HG03432 (cell line): ENCODE measurements at regions not wholly inside any gene's neighbourhood (a gene's known extent, or its start where the extent isn't known, plus 50 kb on each side); places are given as distances from the start of the nearest gene placed in this dataset.
A peak's percentile ranks its signal among the peaks of the same experiment; 100 is the strongest.
"Not testable (repeated sequence)": the region's sequence is repeated elsewhere in the genome, so short reads cannot be mapped to it uniquely, and the experiment has no call there.

Source experiments
- ATAC-seq: cut with Tn5 transposase; IDR thresholded peaks from one replicate; pipeline ENCODE4 v1.9.1; 2021; ENCODE audit warnings: mild to moderate bottlenecking, moderate library complexity; ENCODE audit not compliant: unreplicated experiment

DNA sequence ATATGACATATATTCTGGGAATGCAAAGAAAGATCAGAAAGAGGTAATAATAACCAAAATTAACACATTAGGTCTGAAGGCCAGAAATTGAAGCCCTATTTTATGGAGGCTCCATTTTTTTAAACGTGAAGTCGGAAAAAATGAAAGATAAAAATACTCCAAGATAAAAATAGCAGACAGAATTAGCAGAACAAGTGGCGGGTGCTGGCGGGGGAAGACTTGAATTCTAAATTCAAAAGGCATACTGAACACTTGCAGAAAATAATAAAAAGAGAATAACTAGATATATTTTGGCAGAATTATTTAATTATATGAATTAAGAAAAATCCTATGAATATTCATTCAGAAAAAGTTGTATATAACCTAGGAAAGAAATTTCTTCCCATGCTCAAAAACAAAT lies 543.7 kb upstream of the ACO1 start:
- no peak for ATAC-seq

DNA sequence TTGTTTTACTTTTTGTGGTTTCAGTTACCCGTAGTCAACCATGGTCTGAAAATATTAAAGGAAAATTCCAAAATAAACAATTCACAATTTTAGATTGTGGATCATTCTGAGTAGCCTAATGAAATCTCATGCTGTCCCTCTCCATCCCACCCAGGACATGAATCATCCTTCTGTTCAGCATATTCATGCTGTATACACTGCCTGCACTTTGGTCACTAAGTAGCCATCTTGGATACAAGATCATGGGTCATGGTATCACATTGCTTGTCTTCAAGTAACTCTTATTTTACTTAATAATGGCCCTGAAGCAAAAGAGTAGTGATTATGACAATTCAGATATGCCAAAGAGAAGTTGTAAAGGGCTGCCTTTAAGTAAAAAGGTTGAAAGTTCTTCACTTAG lies 536.5 kb upstream of the ACO1 start:
- ATAC-seq, result no peak

GRCh38 chr9:31848505-31849285 lies 535.7 kb upstream of the ACO1 start:
- ATAC-seq, result no peak

DNA sequence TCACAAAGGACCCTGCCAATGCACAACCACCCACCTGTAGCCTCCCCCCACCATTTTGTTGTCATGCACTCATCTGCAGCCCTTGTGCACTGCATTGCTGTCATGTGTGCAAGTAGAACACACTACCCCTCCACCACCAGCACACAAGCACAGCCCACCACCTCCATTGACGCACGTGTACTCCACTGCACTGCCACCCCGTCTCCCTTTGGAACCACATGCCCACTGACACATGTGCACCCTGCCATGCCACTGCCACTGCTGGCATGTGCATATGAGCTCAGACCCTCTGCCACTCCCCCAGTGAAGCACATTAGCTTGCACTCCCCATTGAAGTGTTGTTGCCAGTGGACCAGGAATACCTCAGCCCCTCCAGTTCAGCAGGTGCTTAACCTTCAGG lies 530.3 kb upstream of the ACO1 start:
- ATAC-seq, result no peak

GRCh38 chr9:31868830-31869229 lies 515.6 kb upstream of the ACO1 start:
- no peak for ATAC-seq

DNA sequence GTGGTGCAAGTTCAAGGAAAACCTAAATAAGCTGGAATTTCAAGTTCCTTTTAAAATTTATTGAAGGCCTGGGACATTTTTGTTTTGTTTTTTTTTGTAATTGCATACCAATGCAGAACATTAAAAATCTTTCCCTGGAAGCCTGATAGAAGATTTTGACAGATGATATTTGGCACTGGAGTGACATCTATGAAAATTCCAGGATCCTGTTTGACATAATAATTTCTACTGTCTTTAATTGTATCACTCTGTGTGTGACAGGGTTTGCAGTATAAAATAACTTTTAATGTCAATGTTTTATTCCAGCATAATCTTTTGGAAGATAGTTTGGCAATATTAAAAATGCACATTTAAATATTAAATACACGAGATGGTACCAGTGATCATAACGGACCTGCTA lies 514.2 kb upstream of the ACO1 start:
- no peak for ATAC-seq

DNA sequence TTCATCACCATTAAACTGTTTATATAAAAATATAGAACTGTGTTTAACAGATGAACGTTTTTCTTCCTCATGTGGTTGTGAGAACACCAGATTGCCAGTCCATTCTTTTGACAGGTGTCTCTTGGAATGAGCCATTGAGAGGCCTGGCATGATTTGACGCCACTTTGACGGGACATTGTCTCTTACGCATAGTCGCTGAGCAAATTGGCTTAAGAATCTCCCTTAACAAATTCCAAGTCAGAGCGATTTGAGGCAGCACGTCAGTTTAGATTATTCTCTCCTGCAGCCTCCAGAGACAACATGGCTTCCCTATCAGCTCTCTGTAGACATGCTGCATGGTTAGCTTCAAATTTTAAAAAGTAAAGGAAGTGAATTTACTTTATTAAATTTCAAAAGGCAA lies 510.7 kb upstream of the ACO1 start:
- ATAC-seq, result no peak

DNA sequence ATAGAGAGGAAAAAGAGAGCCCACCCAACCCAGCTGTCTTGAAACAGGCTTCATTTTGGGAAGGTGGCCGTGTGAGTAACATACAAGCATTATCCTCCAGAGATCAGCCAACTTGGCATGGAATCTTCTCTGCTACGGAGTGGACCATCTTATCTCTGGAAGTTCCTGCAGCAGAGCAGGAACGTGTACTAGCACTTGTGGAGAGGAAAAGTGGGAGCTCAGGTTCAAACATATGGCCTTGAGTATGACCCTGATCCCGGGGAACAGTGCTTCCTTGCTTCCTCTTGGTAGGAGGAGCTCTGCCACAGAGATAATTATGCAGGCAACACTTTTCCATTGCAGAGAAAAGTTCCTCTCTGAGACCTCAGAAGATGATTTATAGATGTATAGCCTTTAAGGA lies 490.4 kb upstream of the ACO1 start:
- no peak for ATAC-seq

GRCh38 chr9:31908158-31908890 lies 476.1 kb upstream of the ACO1 start:
- ATAC-seq, result peak; percentile 94

GRCh38 chr9:31908891-31909480 lies 475.5 kb upstream of the ACO1 start:
- peak; percentile 46 for ATAC-seq

DNA sequence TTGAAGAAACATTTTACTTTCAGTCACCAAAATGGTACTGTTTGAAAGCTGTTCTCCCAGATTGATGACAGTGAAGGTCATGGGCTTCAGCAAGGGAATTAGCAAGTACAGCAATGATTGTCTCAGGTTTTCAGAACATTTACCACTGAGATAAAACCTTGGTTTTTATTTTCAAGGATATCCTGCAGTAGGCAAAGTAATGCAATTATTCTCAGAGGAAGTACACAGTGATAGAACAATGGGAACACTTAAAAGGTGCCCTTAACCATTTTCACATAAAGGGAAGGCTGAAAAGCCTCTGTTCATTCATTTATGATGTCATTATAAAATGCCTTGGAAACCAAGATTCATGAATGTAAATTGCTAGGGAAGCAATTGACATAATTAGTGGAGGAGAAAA lies 471.8 kb upstream of the ACO1 start:
- no peak for ATAC-seq

DNA sequence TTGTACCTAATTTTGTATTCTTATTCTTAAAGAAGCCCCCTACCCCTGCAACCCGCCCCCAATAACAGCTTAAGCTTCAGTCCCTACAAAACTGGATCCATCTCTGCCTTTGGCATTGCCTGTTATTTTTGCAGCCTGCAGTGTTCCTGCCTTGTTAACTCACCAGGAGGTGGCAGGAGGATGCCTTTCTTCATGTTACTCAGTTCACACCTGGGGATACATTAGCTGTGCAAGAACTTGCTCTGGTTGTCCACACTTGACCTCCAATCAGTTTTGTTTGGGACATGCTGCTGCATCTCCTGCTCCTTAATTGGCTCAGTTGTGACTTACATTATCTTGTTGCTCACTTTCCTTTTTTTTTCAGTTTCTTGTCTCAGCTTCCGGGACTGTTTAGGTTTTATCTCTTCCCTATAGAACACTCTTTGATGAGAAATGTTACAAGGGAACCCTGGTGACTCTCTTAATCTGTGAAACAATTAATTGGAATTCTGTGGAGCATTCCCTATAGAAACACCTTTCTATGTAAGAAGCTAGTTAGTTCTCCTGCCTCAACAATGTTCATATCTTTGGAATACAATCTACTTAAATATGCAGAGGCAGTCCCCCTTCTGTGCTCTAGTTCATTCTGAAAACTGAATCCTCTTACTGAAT lies 467.7 kb upstream of the ACO1 start:
- no peak for ATAC-seq

DNA sequence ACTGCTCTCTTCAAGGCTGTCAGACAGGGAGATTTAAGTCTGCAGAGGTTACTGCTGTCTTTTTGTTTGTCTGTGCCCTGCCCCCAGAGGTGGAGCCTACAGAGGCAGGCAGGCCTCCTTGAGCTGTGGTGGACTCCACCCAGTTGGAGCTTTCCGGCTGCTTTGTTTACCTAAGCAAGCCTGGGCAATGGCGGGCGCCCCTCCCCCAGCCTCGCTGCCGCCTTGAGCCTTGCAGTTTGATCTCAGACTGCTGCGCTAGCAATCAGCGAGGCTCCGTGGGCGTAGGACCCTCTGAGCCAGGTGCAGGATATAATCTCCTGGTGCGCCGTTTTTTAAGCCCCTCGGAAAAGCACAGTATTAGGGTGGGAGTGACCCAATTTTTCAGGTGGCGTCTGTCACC lies 446.7 kb upstream of the ACO1 start:
- ATAC-seq, result not testable (repeated sequence)

GRCh38 chr9:31950756-31951155 lies 433.7 kb upstream of the ACO1 start:
- no peak for ATAC-seq

DNA sequence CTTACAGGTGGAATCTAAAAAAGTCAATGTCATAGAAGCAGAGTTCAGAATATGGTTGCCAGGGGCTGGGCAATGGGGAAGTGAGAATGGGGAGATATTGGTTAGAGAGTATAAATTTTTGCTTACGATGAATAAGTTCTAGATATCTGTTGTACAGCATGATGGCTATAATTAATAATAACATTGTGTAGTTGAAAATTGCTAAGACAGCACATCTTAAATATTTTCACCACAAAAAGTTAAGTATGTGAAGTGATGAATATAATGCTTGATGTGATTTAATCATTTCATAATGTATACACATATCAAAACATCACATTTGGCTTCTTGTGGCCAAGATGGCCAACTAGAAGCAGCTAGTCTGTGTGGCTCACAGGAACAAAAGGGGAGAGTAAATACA lies 425.9 kb upstream of the ACO1 start:
- no peak for ATAC-seq

DNA sequence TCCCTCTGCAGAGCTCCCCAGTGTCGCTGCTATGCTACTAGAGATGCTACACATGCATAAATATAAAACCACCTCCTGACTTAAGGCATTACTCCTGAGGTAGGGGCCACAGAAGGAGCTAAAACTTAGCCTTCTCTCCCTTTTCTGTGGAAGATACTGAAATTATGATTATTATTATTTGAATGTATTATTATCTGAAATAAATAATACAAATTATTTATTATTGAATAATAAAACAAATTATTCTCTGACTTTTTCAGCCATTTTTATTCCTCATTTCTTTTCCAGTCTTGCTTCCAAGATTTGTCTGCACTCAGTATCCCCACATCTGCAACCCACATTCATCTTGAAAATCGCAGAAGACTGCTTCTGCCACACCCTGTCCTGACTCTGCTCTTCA lies 414.9 kb upstream of the ACO1 start:
- ATAC-seq, result no peak

DNA sequence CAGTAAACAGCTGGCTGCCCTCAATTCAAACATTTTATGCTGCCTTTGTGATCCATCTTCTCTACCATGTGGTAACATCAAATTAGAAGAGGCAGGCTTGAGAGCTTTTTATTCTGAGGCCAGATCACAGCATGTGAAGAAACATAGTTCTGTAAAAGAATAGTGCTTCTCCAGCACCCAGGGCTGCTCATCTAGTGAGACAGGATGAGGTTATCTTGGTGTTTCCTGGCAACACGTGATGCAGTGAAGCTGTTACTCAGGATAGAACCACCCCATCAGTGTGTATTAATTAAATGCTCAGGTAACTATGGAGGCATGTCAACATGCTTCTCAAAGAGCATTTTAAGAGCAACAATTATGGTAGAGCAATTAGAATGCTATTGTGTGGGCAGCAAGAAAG lies 400.5 kb upstream of the ACO1 start:
- ATAC-seq, result no peak

GRCh38 chr9:31996331-31996730 lies 388.1 kb upstream of the ACO1 start:
- no peak for ATAC-seq

DNA sequence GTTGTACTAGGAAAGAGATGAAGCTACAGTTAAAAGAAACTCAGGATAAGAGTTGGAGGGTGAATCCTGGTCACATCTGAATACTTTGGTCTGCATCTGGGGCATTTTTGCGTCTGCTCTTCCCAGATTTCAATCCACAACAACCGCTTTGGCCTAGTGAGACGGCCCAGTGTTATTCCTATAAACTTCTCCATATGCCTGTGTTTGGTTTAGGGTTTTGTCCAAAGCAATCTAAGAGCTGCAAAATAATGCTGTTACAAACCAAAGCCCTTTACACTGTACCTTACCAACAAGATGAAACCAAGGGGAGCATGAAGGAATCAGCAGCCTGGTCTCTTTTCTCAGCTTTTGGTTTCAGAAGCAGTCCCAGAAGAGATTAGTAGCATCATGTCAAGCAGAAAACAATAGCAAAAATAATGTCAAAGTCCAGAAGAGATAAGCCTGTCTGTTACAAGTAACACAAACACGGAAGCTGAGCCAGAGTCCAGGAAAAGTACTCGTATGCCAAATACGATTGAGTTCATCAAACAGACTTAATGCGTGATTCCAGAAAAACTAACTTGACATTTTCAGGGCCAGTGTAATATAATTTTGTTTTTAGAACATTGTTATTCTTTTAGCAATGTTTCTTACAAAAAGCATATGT lies 379.9 kb upstream of the ACO1 start:
- no peak for ATAC-seq

GRCh38 chr9:32010322-32010721 lies 374.1 kb upstream of the ACO1 start:
- ATAC-seq, result peak; percentile 40

- ATAC-seq, result peak; percentile 55
Measured at GRCh38 chr9:32011049-32011448, 373.4 kb upstream of the ACO1 start.
